GM21619 (cell line): ENCODE measurements at regions not wholly inside any gene's neighbourhood (a gene's known extent, or its start where the extent isn't known, plus 50 kb on each side); places are given as distances from the start of the nearest gene placed in this dataset.

Experiments used
- ATAC-seq: cut with Tn5 transposase; IDR thresholded peaks from one replicate; pipeline ENCODE4 v1.9.1; 2021; ENCODE audit not compliant: unreplicated experiment

GRCh38 chr4:45368832-45369231 is 642.5 kb upstream of the GNPDA2 start:
- no peak for ATAC-seq

GRCh38 chr4:45363931-45364330 is 637.6 kb upstream of the GNPDA2 start:
- no peak for ATAC-seq

GRCh38 chr4:45358573-45359506 is 632.5 kb upstream of the GNPDA2 start:
- no peak for ATAC-seq

GRCh38 chr4:45353161-45353560 is 626.8 kb upstream of the GNPDA2 start:
- ATAC-seq = no peak

GRCh38 chr4:45350438-45350837 is 624.1 kb upstream of the GNPDA2 start:
- ATAC-seq = peak; percentile 73

GRCh38 chr4:45349859-45350258 is 623.5 kb upstream of the GNPDA2 start:
- ATAC-seq = no peak

GRCh38 chr4:45346816-45347435 is 620.6 kb upstream of the GNPDA2 start:
- no peak for ATAC-seq

- no peak for ATAC-seq
These were observed 619.2 kb upstream of the GNPDA2 start for GRCh38 chr4:45345558-45345957.

- no peak for ATAC-seq
These were observed 605.4 kb upstream of the GNPDA2 start for GRCh38 chr4:45331802-45332201.

- ATAC-seq = no peak
These were observed 601.2 kb upstream of the GNPDA2 start for GRCh38 chr4:45327544-45327943.

- ATAC-seq = no peak
These were observed 598.4 kb upstream of the GNPDA2 start for GRCh38 chr4:45324455-45325417.

- no peak for ATAC-seq
These were observed 597.2 kb upstream of the GNPDA2 start for GRCh38 chr4:45323453-45324058.

GRCh38 chr4:45317739-45318138 is 591.4 kb upstream of the GNPDA2 start:
- ATAC-seq = no peak

- no peak for ATAC-seq
These were observed 590.9 kb upstream of the GNPDA2 start for GRCh38 chr4:45317276-45317675.

- ATAC-seq = no peak
These were observed 589.9 kb upstream of the GNPDA2 start for GRCh38 chr4:45316257-45316656.

- no peak for ATAC-seq
These were observed 576.5 kb upstream of the GNPDA2 start for GRCh38 chr4:45302828-45303227.

GRCh38 chr4:45294464-45294863 is 568.1 kb upstream of the GNPDA2 start:
- no peak for ATAC-seq

GRCh38 chr4:45293335-45293734 is 567.0 kb upstream of the GNPDA2 start:
- ATAC-seq = no peak

GRCh38 chr4:45292844-45293243 is 566.5 kb upstream of the GNPDA2 start:
- ATAC-seq = no peak

GRCh38 chr4:45284400-45285085 is 558.2 kb upstream of the GNPDA2 start:
- no peak for ATAC-seq
